ENCODE measurements at regions not wholly inside any gene's neighbourhood (a gene's known extent, or its start where the extent isn't known, plus 50 kb on each side); places are given as distances from the start of the nearest gene placed in this dataset.
"Not testable (repeated sequence)": the region's sequence is repeated elsewhere in the genome, so short reads cannot be mapped to it uniquely, and the experiment has no call there.

DNA sequence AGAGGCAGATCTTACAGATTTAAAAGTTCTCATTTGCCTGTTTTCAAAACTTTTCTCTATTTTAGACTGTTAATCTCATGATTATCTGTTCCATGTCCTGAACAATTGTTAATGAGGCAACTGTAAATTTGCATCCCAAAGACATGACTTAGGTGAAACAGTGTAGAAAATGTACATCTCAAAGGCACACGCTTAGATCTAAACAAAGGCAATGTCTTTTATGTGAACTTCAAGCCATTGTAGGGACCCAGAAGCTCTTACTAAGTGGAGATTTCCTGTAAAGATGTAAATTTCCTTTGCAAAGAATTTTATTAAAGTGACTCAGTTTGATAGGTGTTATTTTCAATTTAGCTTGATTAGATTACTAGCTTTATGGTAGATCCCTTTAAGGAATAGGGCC is 125.2 kb upstream of the F3 start:
- H3K9me3 ChIP-seq (ENCODE audit: control insufficient read depth in 2 of 2, low read length in 2 of 2), result no peaks in the 10 kb centered on the region
- no peaks in the 10 kb centered on the region for H3K4me1 ChIP-seq (ENCODE audit: control insufficient read depth, insufficient read depth, low read length, poor library complexity, severe bottlenecking)
- no peaks in the 10 kb centered on the region for H3K4me1 Mint-ChIP-seq
- H3K36me3 Mint-ChIP-seq, result no peaks in the 10 kb centered on the region
- H3K4me3 Mint-ChIP-seq, result no peak overlapping the region
- no peak overlapping the region for H3K4me3 ChIP-seq (ENCODE audit: low read depth, low read length)
- no peaks in the 10 kb centered on the region for H3K36me3 ChIP-seq (ENCODE audit: control insufficient read depth, insufficient read depth, low read length)
- ATAC-seq (ENCODE audit: low read depth in 2 of 2) (no peak), DNase-seq (no peak)
- H3K27ac Mint-ChIP-seq, result no peak overlapping the region
- H3K27ac ChIP-seq (ENCODE audit: insufficient read depth, low read length, poor library complexity, severe bottlenecking), result no peak overlapping the region
- H3K27me3 ChIP-seq (ENCODE audit: control insufficient read depth, insufficient read depth, low read length), result no peaks in the 10 kb centered on the region
- H3K9me3 Mint-ChIP-seq, result peaks cover 0 to 2% (median 0%) of the 10 kb centered on the region in 7 donors
- peaks cover 4% of the 10 kb centered on the region for H3K27me3 Mint-ChIP-seq

DNA sequence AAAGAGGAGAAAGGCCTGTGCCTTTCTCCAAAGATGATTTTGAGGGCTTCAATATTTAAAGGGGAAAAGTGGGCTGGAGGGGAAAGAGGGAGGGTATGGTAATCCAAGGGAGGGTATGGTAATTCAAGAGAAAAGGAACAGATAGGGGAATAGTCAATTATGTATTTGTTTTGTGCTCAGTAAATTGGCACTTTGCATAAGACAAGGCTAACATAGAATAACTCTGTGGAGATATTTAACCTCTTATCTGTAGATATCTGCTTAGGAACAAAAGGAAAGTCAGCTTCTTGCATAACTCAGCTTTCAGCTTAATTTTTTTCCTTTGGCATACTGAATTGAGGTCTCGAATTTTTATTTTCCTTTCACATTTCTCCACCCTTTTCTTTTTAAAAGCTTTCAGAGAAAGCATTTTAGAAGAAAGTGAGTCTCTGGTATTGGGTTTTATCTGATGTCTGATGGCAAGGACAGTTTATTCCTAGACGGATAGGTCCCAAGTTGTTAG is 119.9 kb upstream of the F3 start:
- DNase-seq (no peak), ATAC-seq (ENCODE audit: low read depth in 2 of 2) (no peak)
- Histone ChIP-seq H3K4me3 (ENCODE audit: low read depth, low read length) (no peak overlapping the region), H3K27ac (ENCODE audit: insufficient read depth, low read length, poor library complexity, severe bottlenecking) (no peak overlapping the region), H3K9me3 (ENCODE audit: control insufficient read depth in 2 of 2, low read length in 2 of 2) (no peaks in the 10 kb centered on the region), H3K4me1 (ENCODE audit: control insufficient read depth, insufficient read depth, low read length, poor library complexity, severe bottlenecking) (no peaks in the 10 kb centered on the region), H3K36me3 (ENCODE audit: control insufficient read depth, insufficient read depth, low read length) (no peaks in the 10 kb centered on the region), H3K27me3 (ENCODE audit: control insufficient read depth, insufficient read depth, low read length) (no peaks in the 10 kb centered on the region)
- no peak overlapping the region for H3K4me3 Mint-ChIP-seq
- H3K27me3 Mint-ChIP-seq, result no peaks in the 10 kb centered on the region
- no peaks in the 10 kb centered on the region for H3K4me1 Mint-ChIP-seq
- no peak overlapping the region for H3K27ac Mint-ChIP-seq
- peaks cover 0 to 2% (median 0%) of the 10 kb centered on the region in 7 donors for H3K9me3 Mint-ChIP-seq
- no peaks in the 10 kb centered on the region for H3K36me3 Mint-ChIP-seq

DNA sequence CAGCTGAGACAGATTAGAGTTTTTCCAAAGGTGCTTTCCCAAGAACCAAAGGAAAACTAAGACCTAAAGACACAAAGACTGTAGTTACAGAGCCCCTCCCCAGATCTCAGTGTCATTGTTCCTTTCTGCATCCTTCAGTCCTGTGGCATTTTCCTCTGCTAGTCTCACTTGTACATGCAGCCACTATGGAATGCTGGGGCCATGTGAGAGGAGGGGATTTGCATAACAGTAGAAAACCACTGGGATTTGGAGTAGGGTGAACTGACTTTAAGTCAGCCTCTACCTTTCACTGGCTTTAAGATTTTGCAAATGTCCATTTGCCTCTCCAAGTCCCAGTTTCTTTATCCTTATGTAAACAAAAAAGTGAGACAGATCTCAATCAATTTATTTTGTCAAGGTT is 119.4 kb upstream of the F3 start:
- Histone ChIP-seq H3K4me3 (ENCODE audit: low read depth, low read length) (no peak overlapping the region), H3K4me1 (ENCODE audit: control insufficient read depth, insufficient read depth, low read length, poor library complexity, severe bottlenecking) (no peaks in the 10 kb centered on the region), H3K27ac (ENCODE audit: insufficient read depth, low read length, poor library complexity, severe bottlenecking) (no peak overlapping the region), H3K36me3 (ENCODE audit: control insufficient read depth, insufficient read depth, low read length) (no peaks in the 10 kb centered on the region), H3K27me3 (ENCODE audit: control insufficient read depth, insufficient read depth, low read length) (no peaks in the 10 kb centered on the region), H3K9me3 (ENCODE audit: control insufficient read depth in 2 of 2, low read length in 2 of 2) (no peaks in the 10 kb centered on the region)
- H3K27me3 Mint-ChIP-seq, result no peaks in the 10 kb centered on the region
- no peak overlapping the region for H3K4me3 Mint-ChIP-seq
- H3K27ac Mint-ChIP-seq, result no peak overlapping the region
- no peaks in the 10 kb centered on the region for H3K4me1 Mint-ChIP-seq
- ATAC-seq (ENCODE audit: low read depth in 2 of 2) (no peak), DNase-seq (no peak)
- H3K36me3 Mint-ChIP-seq, result no peaks in the 10 kb centered on the region
- H3K9me3 Mint-ChIP-seq, result peaks cover 0 to 2% (median 0%) of the 10 kb centered on the region in 7 donors

DNA sequence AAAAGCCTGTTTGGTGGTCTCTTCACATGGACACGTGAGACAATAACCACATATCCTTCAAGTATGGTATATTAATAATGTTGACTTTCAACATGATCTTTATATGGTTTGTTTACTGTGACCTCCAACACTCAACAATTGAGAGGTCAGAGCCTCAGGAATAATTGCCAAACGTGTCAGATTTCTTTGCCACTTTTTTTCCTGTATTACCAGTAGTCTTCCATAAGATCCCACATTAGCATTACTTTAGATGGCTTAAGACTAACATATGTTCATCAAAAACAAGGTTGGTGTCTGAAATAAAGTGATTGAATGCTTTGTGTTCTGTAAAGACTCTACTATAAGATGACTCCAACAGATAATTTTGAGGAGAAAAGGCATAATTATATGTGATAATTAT is 118.7 kb upstream of the F3 start:
- Mint-ChIP-seq H3K4me3 (no peak overlapping the region), H3K36me3 (no peaks in the 10 kb centered on the region), H3K9me3 (peaks cover 0 to 2% (median 0%) of the 10 kb centered on the region in 7 donors), H3K27me3 (no peaks in the 10 kb centered on the region), H3K4me1 (no peaks in the 10 kb centered on the region), H3K27ac (no peak overlapping the region)
- Histone ChIP-seq H3K9me3 (ENCODE audit: control insufficient read depth in 2 of 2, low read length in 2 of 2) (no peaks in the 10 kb centered on the region), H3K36me3 (ENCODE audit: control insufficient read depth, insufficient read depth, low read length) (no peaks in the 10 kb centered on the region), H3K4me1 (ENCODE audit: control insufficient read depth, insufficient read depth, low read length, poor library complexity, severe bottlenecking) (no peaks in the 10 kb centered on the region), H3K27me3 (ENCODE audit: control insufficient read depth, insufficient read depth, low read length) (no peaks in the 10 kb centered on the region), H3K27ac (ENCODE audit: insufficient read depth, low read length, poor library complexity, severe bottlenecking) (no peak overlapping the region), H3K4me3 (ENCODE audit: low read depth, low read length) (no peak overlapping the region)
- DNase-seq (no peak), ATAC-seq (ENCODE audit: low read depth in 2 of 2) (no peak)

DNA sequence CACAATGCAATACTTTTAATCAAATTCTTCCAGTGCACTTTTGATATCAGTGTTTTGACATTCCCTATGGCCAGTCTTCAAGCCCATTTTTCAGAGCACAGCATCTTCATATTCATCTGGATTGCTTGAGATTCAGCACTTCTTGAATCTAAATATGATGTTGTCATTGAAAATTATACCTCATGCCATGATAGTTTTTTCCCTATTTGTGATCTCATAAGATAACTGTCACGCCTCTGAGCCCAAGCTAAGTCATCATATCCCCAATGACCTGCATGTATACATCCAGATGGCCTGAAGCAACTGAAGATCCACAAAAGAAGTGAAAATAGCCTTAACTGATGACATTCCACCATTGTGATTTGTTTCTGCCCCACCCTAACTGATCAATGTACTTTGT is 117.6 kb upstream of the F3 start:
- H3K27ac Mint-ChIP-seq; ATAC-seq (ENCODE audit: low read depth in 2 of 2); H3K4me3 ChIP-seq (ENCODE audit: low read depth, low read length); H3K27me3 Mint-ChIP-seq; H3K9me3 Mint-ChIP-seq; H3K4me1 Mint-ChIP-seq; H3K27ac ChIP-seq (ENCODE audit: insufficient read depth, low read length, poor library complexity, severe bottlenecking); H3K4me3 Mint-ChIP-seq; H3K4me1 ChIP-seq (ENCODE audit: control insufficient read depth, insufficient read depth, low read length, poor library complexity, severe bottlenecking); H3K36me3 Mint-ChIP-seq; H3K9me3 ChIP-seq (ENCODE audit: control insufficient read depth in 2 of 2, low read length in 2 of 2); DNase-seq; H3K36me3 ChIP-seq (ENCODE audit: control insufficient read depth, insufficient read depth, low read length); H3K27me3 ChIP-seq (ENCODE audit: control insufficient read depth, insufficient read depth, low read length): not testable (repeated sequence)

DNA sequence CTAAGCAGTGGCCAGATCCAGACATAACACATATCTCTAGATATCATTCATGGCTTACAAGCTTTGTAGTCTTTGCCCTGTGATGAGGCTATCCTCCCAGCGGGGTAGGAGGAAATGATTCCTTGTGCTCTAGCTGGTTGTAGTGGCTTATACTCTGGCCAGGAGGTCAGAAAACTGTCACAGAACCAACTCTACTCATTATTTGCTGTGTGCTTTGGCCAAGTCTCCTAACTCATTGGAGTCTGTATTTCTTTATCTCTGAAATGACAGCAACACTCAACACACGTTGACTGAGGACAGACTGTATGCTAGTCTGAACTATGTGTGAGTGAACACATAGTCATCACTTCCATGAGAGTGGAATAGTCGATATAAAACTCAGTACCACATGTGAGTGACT is 116.7 kb upstream of the F3 start:
- Mint-ChIP-seq H3K27ac (no peak overlapping the region), H3K9me3 (peaks cover 0 to 2% (median 0%) of the 10 kb centered on the region in 7 donors), H3K36me3 (no peaks in the 10 kb centered on the region), H3K4me1 (no peaks in the 10 kb centered on the region), H3K4me3 (no peak overlapping the region), H3K27me3 (no peaks in the 10 kb centered on the region)
- H3K27me3 ChIP-seq (ENCODE audit: control insufficient read depth, insufficient read depth, low read length), result no peaks in the 10 kb centered on the region
- no peak overlapping the region for H3K4me3 ChIP-seq (ENCODE audit: low read depth, low read length)
- ATAC-seq (ENCODE audit: low read depth in 2 of 2) (no peak), DNase-seq (no peak)
- H3K36me3 ChIP-seq (ENCODE audit: control insufficient read depth, insufficient read depth, low read length), result no peaks in the 10 kb centered on the region
- H3K9me3 ChIP-seq (ENCODE audit: control insufficient read depth in 2 of 2, low read length in 2 of 2), result no peaks in the 10 kb centered on the region
- no peaks in the 10 kb centered on the region for H3K4me1 ChIP-seq (ENCODE audit: control insufficient read depth, insufficient read depth, low read length, poor library complexity, severe bottlenecking)
- no peak overlapping the region for H3K27ac ChIP-seq (ENCODE audit: insufficient read depth, low read length, poor library complexity, severe bottlenecking)

DNA sequence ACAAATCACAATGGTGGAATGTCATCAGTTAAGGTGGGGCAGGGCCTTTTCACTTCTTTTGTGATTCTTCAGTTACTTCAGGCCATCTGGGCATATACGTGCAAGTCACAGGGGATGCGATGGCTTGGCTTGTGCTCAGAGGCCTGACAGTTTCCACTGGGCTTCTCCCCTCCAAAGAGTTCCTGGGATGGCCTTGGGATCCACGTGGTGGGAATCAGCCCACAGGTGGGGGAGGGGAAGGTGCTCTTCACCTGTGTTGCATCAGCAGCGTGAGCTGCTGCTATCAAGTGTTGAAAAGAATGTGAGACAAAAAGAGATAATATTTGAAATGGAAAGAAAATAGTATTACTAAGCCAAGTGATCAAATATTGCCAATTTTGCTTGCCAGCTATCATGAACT is 116.2 kb upstream of the F3 start:
- H3K27me3 Mint-ChIP-seq; H3K27me3 ChIP-seq (ENCODE audit: control insufficient read depth, insufficient read depth, low read length); H3K36me3 ChIP-seq (ENCODE audit: control insufficient read depth, insufficient read depth, low read length); H3K9me3 Mint-ChIP-seq; ATAC-seq (ENCODE audit: low read depth in 2 of 2); H3K4me3 Mint-ChIP-seq; H3K27ac Mint-ChIP-seq; H3K4me3 ChIP-seq (ENCODE audit: low read depth, low read length); H3K4me1 Mint-ChIP-seq; H3K9me3 ChIP-seq (ENCODE audit: control insufficient read depth in 2 of 2, low read length in 2 of 2); H3K27ac ChIP-seq (ENCODE audit: insufficient read depth, low read length, poor library complexity, severe bottlenecking); DNase-seq; H3K4me1 ChIP-seq (ENCODE audit: control insufficient read depth, insufficient read depth, low read length, poor library complexity, severe bottlenecking); H3K36me3 Mint-ChIP-seq: not testable (repeated sequence)

DNA sequence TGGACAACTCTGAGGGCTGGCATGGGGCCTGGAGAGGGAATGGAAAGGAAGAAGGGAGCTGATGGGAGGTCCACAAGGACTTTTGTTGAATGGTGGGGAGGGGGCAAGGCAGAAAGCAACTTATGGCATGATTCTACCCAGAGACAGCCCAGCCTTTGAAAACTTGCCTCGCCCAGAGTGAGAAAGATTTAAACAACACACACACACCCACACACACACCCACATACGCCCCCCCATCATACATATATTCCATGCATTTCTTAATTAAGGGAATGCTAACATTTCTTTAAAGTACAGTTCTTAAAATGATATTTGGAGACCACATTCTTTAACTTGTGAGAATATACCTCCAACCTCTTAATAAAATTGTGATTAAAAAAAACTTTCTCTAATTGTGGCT is 115.4 kb upstream of the F3 start:
- Histone ChIP-seq H3K27ac (ENCODE audit: insufficient read depth, low read length, poor library complexity, severe bottlenecking) (no peak overlapping the region), H3K9me3 (ENCODE audit: control insufficient read depth in 2 of 2, low read length in 2 of 2) (no peaks in the 10 kb centered on the region), H3K4me1 (ENCODE audit: control insufficient read depth, insufficient read depth, low read length, poor library complexity, severe bottlenecking) (no peaks in the 10 kb centered on the region), H3K4me3 (ENCODE audit: low read depth, low read length) (no peak overlapping the region), H3K27me3 (ENCODE audit: control insufficient read depth, insufficient read depth, low read length) (no peaks in the 10 kb centered on the region), H3K36me3 (ENCODE audit: control insufficient read depth, insufficient read depth, low read length) (no peaks in the 10 kb centered on the region)
- Mint-ChIP-seq H3K27me3 (peaks cover 4% of the 10 kb centered on the region), H3K27ac (no peak overlapping the region), H3K4me1 (no peaks in the 10 kb centered on the region), H3K36me3 (no peaks in the 10 kb centered on the region), H3K4me3 (no peak overlapping the region), H3K9me3 (peaks cover 0 to 2% (median 0%) of the 10 kb centered on the region in 7 donors)
- no peak for DNase-seq
- no peak for ATAC-seq (ENCODE audit: low read depth in 2 of 2)

Data from CD4-positive, CD25-positive, alpha-beta regulatory T cell (primary cell).